GM18505 (cell line): ENCODE measurements at regions not wholly inside any gene's neighbourhood (a gene's known extent, or its start where the extent isn't known, plus 50 kb on each side); places are given as distances from the start of the nearest gene placed in this dataset.

Experiments used
- ATAC-seq: cut with Tn5 transposase; IDR thresholded peaks from one replicate; pipeline ENCODE4 v1.9.1; 2021; ENCODE audit not compliant: unreplicated experiment
- POLR2A ChIP-seq: IDR thresholded peaks from 4 replicates; pipeline ENCODE4 v1.6.1; 2011; ENCODE audit warnings: borderline replicate concordance; ENCODE audit not compliant: insufficient read depth, insufficient read length; ENCODE audit errors: extremely low read depth

- no peak for ATAC-seq
- no peak for TF ChIP-seq POLR2A
Observed at GRCh38 chr10:130993612-130994011, 317.9 kb downstream of the TCERG1L start.

- TF ChIP-seq POLR2A = no peak
- no peak for ATAC-seq
Observed at GRCh38 chr10:130994191-130994590, 317.3 kb downstream of the TCERG1L start.

- TF ChIP-seq POLR2A = no peak
- no peak for ATAC-seq
Observed at GRCh38 chr10:130994845-130995244, 316.7 kb downstream of the TCERG1L start.

- no peak for ATAC-seq
Observed at GRCh38 chr10:130997267-130998045, 314.1 kb downstream of the TCERG1L start.

GRCh38 chr10:130998046-130998435 is 313.5 kb downstream of the TCERG1L start:
- TF ChIP-seq POLR2A = no peak
- ATAC-seq = no peak

More at GRCh38 chr10:130997267-130998045, 314.1 kb downstream of the TCERG1L start:
- no peak for TF ChIP-seq POLR2A

- no peak for ATAC-seq
- no peak for TF ChIP-seq POLR2A
Observed at GRCh38 chr10:130998642-130999041, 312.9 kb downstream of the TCERG1L start.

GRCh38 chr10:130999376-131000202 is 311.9 kb downstream of the TCERG1L start:
- ATAC-seq = no peak
- no peak for TF ChIP-seq POLR2A

- no peak for TF ChIP-seq POLR2A
- ATAC-seq = no peak
Observed at GRCh38 chr10:131000244-131000643, 311.3 kb downstream of the TCERG1L start.

GRCh38 chr10:131000743-131001142 is 310.8 kb downstream of the TCERG1L start:
- no peak for TF ChIP-seq POLR2A
- ATAC-seq = no peak

- no peak for ATAC-seq
Observed at GRCh38 chr10:131001438-131001837, 310.1 kb downstream of the TCERG1L start.

GRCh38 chr10:131002031-131002861 is 309.3 kb downstream of the TCERG1L start:
- TF ChIP-seq POLR2A = no peak
- no peak for ATAC-seq

More at GRCh38 chr10:131001438-131001837, 310.1 kb downstream of the TCERG1L start:
- no peak for TF ChIP-seq POLR2A

GRCh38 chr10:131003455-131003854 is 308.1 kb downstream of the TCERG1L start:
- TF ChIP-seq POLR2A = no peak
- ATAC-seq = no peak

- TF ChIP-seq POLR2A = no peak
- ATAC-seq = no peak
Observed at GRCh38 chr10:131004276-131004675, 307.2 kb downstream of the TCERG1L start.

- ATAC-seq = no peak
- no peak for TF ChIP-seq POLR2A
Observed at GRCh38 chr10:131006458-131007256, 304.9 kb downstream of the TCERG1L start.
